H9 (cell line): ENCODE measurements at regions not wholly inside any gene's neighbourhood (a gene's known extent, or its start where the extent isn't known, plus 50 kb on each side); places are given as distances from the start of the nearest gene placed in this dataset.

ENCODE experiments used
- DNase-seq: peaks from one replicate; pipeline ENCODE4 v3.0.0-alpha.2; 2017
- H2AFZ ChIP-seq: one replicate; pipeline ENCODE4 v1.6.1; 2013; ENCODE audit warnings: mild to moderate bottlenecking, low read length, control low read depth, moderate library complexity
- H2AK5ac ChIP-seq: 2 replicates; pipeline ENCODE4 v1.6.1; 2013; ENCODE audit warnings: low read length, control low read depth, mixed read lengths; ENCODE audit not compliant: insufficient read length
- H2BK120ac ChIP-seq: one replicate; pipeline ENCODE4 v1.6.1; 2013; ENCODE audit warnings: low read depth, mild to moderate bottlenecking, low read length, control low read depth, inconsistent platforms; ENCODE audit not compliant: poor library complexity, severe bottlenecking
- H2BK12ac ChIP-seq: 2 replicates; pipeline ENCODE4 v1.6.1; 2013; ENCODE audit warnings: low read length, control low read depth, mixed read lengths, low read depth; ENCODE audit not compliant: insufficient read length
- H2BK15ac ChIP-seq: 2 replicates; pipeline ENCODE4 v1.6.1; 2013; ENCODE audit warnings: low read depth, low read length, control low read depth
- H2BK20ac ChIP-seq: one replicate; pipeline ENCODE4 v1.6.1; 2013; ENCODE audit warnings: low read depth, mild to moderate bottlenecking, low read length, control low read depth, inconsistent platforms; ENCODE audit not compliant: poor library complexity, severe bottlenecking
- H2BK5ac ChIP-seq: 2 replicates; pipeline ENCODE4 v1.6.1; 2013; ENCODE audit warnings: low read length, control low read depth, mixed read lengths; ENCODE audit not compliant: insufficient read length
- H3K14ac ChIP-seq: 2 replicates; pipeline ENCODE4 v1.6.1; 2013; ENCODE audit warnings: low read length, control low read depth; ENCODE audit not compliant: insufficient read depth
- H3K18ac ChIP-seq: 2 replicates; pipeline ENCODE4 v1.6.1; 2013; ENCODE audit warnings: low read depth, mild to moderate bottlenecking, mixed read lengths, low read length, control low read depth; ENCODE audit not compliant: insufficient read length
- H3K23ac ChIP-seq: 2 replicates; pipeline ENCODE4 v1.6.1; 2013; ENCODE audit warnings: low read length, control low read depth, mixed read lengths, low read depth; ENCODE audit not compliant: insufficient read length
- H3K23me2 ChIP-seq: 2 replicates; pipeline ENCODE4 v1.6.1; 2013; ENCODE audit warnings: low read depth, mild to moderate bottlenecking, mixed read lengths, low read length, control low read depth; ENCODE audit not compliant: insufficient read length, poor library complexity, severe bottlenecking
- H3K27ac ChIP-seq: 2 replicates; pipeline ENCODE4 v1.5.1; 2013; ENCODE audit warnings: low read length, control low read depth, mixed read lengths, low read depth; ENCODE audit not compliant: insufficient read length
- H3K27me3 ChIP-seq: 2 replicates; pipeline ENCODE4 v1.6.1; 2013; ENCODE audit warnings: low read length, control low read depth, inconsistent platforms; ENCODE audit not compliant: insufficient read depth
- H3K4ac ChIP-seq: 2 replicates; pipeline ENCODE4 v1.6.1; 2013; ENCODE audit warnings: low read depth, mild to moderate bottlenecking, control low read depth, inconsistent platforms, low read length, moderate library complexity
- H3K4me1 ChIP-seq: 2 replicates; pipeline ENCODE4 v1.6.1; 2013; ENCODE audit warnings: low read length, control low read depth, inconsistent platforms; ENCODE audit not compliant: insufficient read depth
- H3K4me2 ChIP-seq: 2 replicates; pipeline ENCODE4 v1.6.1; 2013; ENCODE audit warnings: low read length, control low read depth, mixed read lengths; ENCODE audit not compliant: insufficient read length, insufficient read depth
- H3K56ac ChIP-seq: 2 replicates; pipeline ENCODE4 v1.6.1; 2013; ENCODE audit warnings: low read depth, mild to moderate bottlenecking, mixed read lengths, low read length, control low read depth; ENCODE audit not compliant: insufficient read length
- H3K79me1 ChIP-seq: 2 replicates; pipeline ENCODE4 v1.6.1; 2013; ENCODE audit warnings: low read depth, mild to moderate bottlenecking, moderate library complexity, low read length, control low read depth, inconsistent platforms; ENCODE audit not compliant: insufficient read depth, poor library complexity, severe bottlenecking
- H3K79me2 ChIP-seq: 2 replicates; pipeline ENCODE4 v1.6.1; 2013; ENCODE audit warnings: low read length, control low read depth, inconsistent platforms; ENCODE audit not compliant: insufficient read depth
- H3K9ac ChIP-seq: 2 replicates; pipeline ENCODE4 v1.6.1; 2013; ENCODE audit warnings: low read length, control low read depth, mixed read lengths; ENCODE audit not compliant: insufficient read length; ENCODE audit errors: extremely low read depth
- H3K9me3 ChIP-seq: one replicate; pipeline ENCODE4 v1.6.1; 2013; ENCODE audit warnings: low read depth, low read length, inconsistent platforms; ENCODE audit not compliant: control insufficient read depth
- H3T11ph ChIP-seq: one replicate; pipeline ENCODE4 v1.6.1; 2013; ENCODE audit warnings: mild to moderate bottlenecking, low read length, control low read depth, inconsistent platforms
- H4K20me1 ChIP-seq: one replicate; pipeline ENCODE4 v1.6.1; 2013; ENCODE audit not compliant: control insufficient read depth, insufficient read length, insufficient read depth
- H4K5ac ChIP-seq: 2 replicates; pipeline ENCODE4 v1.6.1; 2013; ENCODE audit warnings: low read depth, mild to moderate bottlenecking, mixed read lengths, low read length, control low read depth; ENCODE audit not compliant: insufficient read length
- H4K8ac ChIP-seq: replicated peaks from 2 replicates; pipeline ENCODE4 v1.6.1; 2013; ENCODE audit warnings: low read length, control low read depth, mixed read lengths, low read depth; ENCODE audit not compliant: insufficient read length
- H4K91ac ChIP-seq: 2 replicates; pipeline ENCODE4 v1.6.1; 2013; ENCODE audit warnings: low read depth, mild to moderate bottlenecking, moderate library complexity, mixed read lengths, low read length, control low read depth; ENCODE audit not compliant: insufficient read length
- H3K27ac Mint-ChIP-seq, 3 experiments: 2 replicates in 2 of 3; 3 replicates in 1 of 3; pipeline ENCODE4 v1.8.0; 2020 to 2021; ENCODE audit warnings: mixed read lengths in 3 of 3, mild to moderate bottlenecking in 1 of 3, moderate library complexity in 1 of 3
- H3K27me3 Mint-ChIP-seq: 2 replicates; pipeline ENCODE4 v1.8.0; 2021; ENCODE audit warnings: low read depth, mild to moderate bottlenecking, moderate library complexity, mixed read lengths
- H3K36me3 Mint-ChIP-seq, 3 experiments: 2 replicates in 2 of 3; 3 replicates in 1 of 3; pipeline ENCODE4 v1.8.0; 2020 to 2021; ENCODE audit warnings: low read depth in 3 of 3, mixed read lengths in 3 of 3; ENCODE audit not compliant: insufficient read depth in 1 of 3
- H3K4me1 Mint-ChIP-seq, 2 experiments: 2 replicates each; pipeline ENCODE4 v1.8.0; 2020; ENCODE audit warnings: mixed read lengths in 2 of 2
- H3K4me3 Mint-ChIP-seq, 2 experiments: 2 replicates in 1 of 2; 3 replicates in 1 of 2; pipeline ENCODE4 v1.8.0; 2020 to 2021; ENCODE audit warnings: mild to moderate bottlenecking in 2 of 2, mixed read lengths in 2 of 2, moderate library complexity in 1 of 2
- H3K9me3 Mint-ChIP-seq, 2 experiments: 2 replicates in 1 of 2; 3 replicates in 1 of 2; pipeline ENCODE4 v1.8.0; 2020; ENCODE audit warnings: mild to moderate bottlenecking in 2 of 2, mixed read lengths in 2 of 2, moderate library complexity in 1 of 2
- CTCF ChIP-seq: fragments of 200-600 bp; sonication (generic); conservative IDR thresholded peaks from 3 replicates; pipeline ENCODE4 v1.8.0; 2021; ENCODE audit warnings: antibody characterized with exemption, mild to moderate bottlenecking
- WGBS: extraction: QIAGEN DNeasy Blood & Tissue Kit; methylation state at CpG from one replicate; pipeline ENCODE4 v1.1.7; 2013; ENCODE audit warnings: missing lambda C conversion rate, low lambda C conversion rate, mixed read lengths; ENCODE audit not compliant: insufficient read length; ENCODE audit errors: extremely low coverage; 5-methylcytosine and 5-hydroxymethylcytosine counted together

DNA sequence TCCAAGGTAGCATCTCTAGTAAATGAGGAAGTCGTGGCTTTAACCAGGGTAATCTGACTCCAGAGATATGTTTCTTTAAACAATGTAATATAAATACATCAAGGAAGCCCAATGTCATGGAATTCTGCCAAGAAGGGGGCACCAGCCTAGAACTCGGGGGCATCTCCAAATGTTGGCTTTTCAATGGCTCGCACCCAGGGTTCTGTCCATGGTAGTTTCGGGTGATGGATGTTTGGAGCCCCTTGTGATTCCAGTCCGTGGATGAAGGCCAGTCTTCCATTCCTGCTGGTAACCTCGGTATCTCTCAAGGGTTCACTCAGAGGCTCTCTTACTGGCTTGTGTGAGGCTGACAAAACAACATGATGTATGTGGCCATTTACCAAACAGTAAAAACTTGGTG, 91.7 kb upstream of the SPHKAP start:
- Histone ChIP-seq H3K23me2 (no peaks in the 10 kb centered on the region), H3K18ac (no peak overlapping the region), H3K27me3 (no peaks in the 10 kb centered on the region), H4K8ac (no peak overlapping the region), H3K4ac (no peak overlapping the region), H3K27ac (no peak overlapping the region), H3K79me2 (no peaks in the 10 kb centered on the region), H2BK120ac (no peak overlapping the region), H3K4me2 (no peak overlapping the region), H3K23ac (no peak overlapping the region), H4K91ac (no peak overlapping the region), H3K9me3 (no peaks in the 10 kb centered on the region), H2AK5ac (no peak overlapping the region), H3K79me1 (no peaks in the 10 kb centered on the region), H3K9ac (no peak overlapping the region), H4K20me1 (no peaks in the 10 kb centered on the region), H2BK12ac (no peak overlapping the region), H2BK5ac (no peak overlapping the region), H2BK20ac (no peak overlapping the region), H2BK15ac (no peak overlapping the region), H3T11ph (no peak overlapping the region), H3K14ac (no peak overlapping the region), H4K5ac (no peak overlapping the region), H3K4me1 (no peaks in the 10 kb centered on the region; the same call in 1 of the 2 replicates), H3K56ac (no peak overlapping the region), H2AFZ (no peak overlapping the region)
- no peak overlapping the region for H3K4me3 Mint-ChIP-seq
- peaks cover 2 to 3% of the 10 kb centered on the region in 2 experiments; a peak in 3 of 5 replicates for H3K9me3 Mint-ChIP-seq
- TF ChIP-seq CTCF: no peak
- no peaks in the 10 kb centered on the region; a peak in 2 of 7 replicates for H3K36me3 Mint-ChIP-seq
- no peak for DNase-seq
- peaks cover 9 to 13% of the 10 kb centered on the region in 2 experiments for H3K4me1 Mint-ChIP-seq
- WGBS: no CpG with 5 or more reads among the region's 6 CpGs
- no peak overlapping the region for H3K27ac Mint-ChIP-seq
- H3K27me3 Mint-ChIP-seq: no peaks in the 10 kb centered on the region
